ENCODE measurements at regions not wholly inside any gene's neighbourhood (a gene's known extent, or its start where the extent isn't known, plus 50 kb on each side); places are given as distances from the start of the nearest gene placed in this dataset.

GRCh38 chr2:128520340-128520739 lies 201.7 kb upstream of the HS6ST1 start:
- no peak overlapping the region for H3K4me3 ChIP-seq (replicated peaks in 1 of 2; ENCODE audit: low read depth in 2 of 2, low read length in 2 of 2)
- TF ChIP-seq, protein P1, sequence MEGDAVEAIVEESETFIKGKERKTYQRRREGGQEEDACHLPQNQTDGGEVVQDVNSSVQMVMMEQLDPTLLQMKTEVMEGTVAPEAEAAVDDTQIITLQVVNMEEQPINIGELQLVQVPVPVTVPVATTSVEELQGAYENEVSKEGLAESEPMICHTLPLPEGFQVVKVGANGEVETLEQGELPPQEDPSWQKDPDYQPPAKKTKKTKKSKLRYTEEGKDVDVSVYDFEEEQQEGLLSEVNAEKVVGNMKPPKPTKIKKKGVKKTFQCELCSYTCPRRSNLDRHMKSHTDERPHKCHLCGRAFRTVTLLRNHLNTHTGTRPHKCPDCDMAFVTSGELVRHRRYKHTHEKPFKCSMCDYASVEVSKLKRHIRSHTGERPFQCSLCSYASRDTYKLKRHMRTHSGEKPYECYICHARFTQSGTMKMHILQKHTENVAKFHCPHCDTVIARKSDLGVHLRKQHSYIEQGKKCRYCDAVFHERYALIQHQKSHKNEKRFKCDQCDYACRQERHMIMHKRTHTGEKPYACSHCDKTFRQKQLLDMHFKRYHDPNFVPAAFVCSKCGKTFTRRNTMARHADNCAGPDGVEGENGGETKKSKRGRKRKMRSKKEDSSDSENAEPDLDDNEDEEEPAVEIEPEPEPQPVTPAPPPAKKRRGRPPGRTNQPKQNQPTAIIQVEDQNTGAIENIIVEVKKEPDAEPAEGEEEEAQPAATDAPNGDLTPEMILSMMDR (IDR thresholded peaks at IDR 0.05; ENCODE audit: low read depth, low read length) = no peak
- DNase-seq (ENCODE audit: low read depth in 2 of 2) = no peak

- no peak overlapping the region for H3K4me3 ChIP-seq (replicated peaks in 1 of 2; ENCODE audit: low read depth in 2 of 2, low read length in 2 of 2)
- TF ChIP-seq, protein P1 (IDR thresholded peaks at IDR 0.05; ENCODE audit: low read depth, low read length) = no peak
- DNase-seq (ENCODE audit: low read depth in 2 of 2) = no peak
Observed at GRCh38 chr2:128520791-128521190, 202.1 kb upstream of the HS6ST1 start.

GRCh38 chr2:128521482-128521881 lies 202.8 kb upstream of the HS6ST1 start:
- TF ChIP-seq, protein P1 (IDR thresholded peaks at IDR 0.05; ENCODE audit: low read depth, low read length) = no peak
- H3K4me3 ChIP-seq (replicated peaks in 1 of 2; ENCODE audit: low read depth in 2 of 2, low read length in 2 of 2) = no peak overlapping the region
- DNase-seq (ENCODE audit: low read depth in 2 of 2) = no peak

- no peak overlapping the region for H3K4me3 ChIP-seq (replicated peaks in 1 of 2; ENCODE audit: low read depth in 2 of 2, low read length in 2 of 2)
- no peak for DNase-seq (ENCODE audit: low read depth in 2 of 2)
- TF ChIP-seq, protein P1 (IDR thresholded peaks at IDR 0.05; ENCODE audit: low read depth, low read length) = no peak
Observed at GRCh38 chr2:128522829-128523228, 204.2 kb upstream of the HS6ST1 start.

- DNase-seq (ENCODE audit: low read depth in 2 of 2) = no peak
Observed at GRCh38 chr2:128523457-128523856, 204.8 kb upstream of the HS6ST1 start.

DNA sequence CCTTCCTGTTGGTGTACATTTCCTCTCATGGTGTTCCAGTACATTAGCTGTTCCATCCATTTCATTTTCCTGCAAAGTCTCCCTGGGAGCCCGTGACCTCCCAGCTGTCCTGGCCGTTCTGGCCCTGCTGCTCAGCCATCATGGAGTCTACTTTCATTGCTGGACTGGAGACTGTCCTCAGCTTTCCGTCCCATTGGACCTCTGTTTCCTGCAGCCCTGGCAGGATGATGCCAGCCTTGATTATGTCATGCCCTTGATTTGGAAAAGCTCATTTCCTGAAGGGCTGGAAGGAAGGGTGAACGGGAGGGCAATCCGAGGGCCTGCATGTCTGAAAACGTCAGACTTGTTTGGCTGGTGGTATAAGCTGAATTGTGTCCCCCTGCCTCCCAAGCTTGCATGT lies 205.5 kb upstream of the HS6ST1 start:
- H3K4me3 ChIP-seq (replicated peaks in 1 of 2; ENCODE audit: low read depth in 2 of 2, low read length in 2 of 2) = no peak overlapping the region
- DNase-seq (ENCODE audit: low read depth in 2 of 2) = no peak
- TF ChIP-seq, protein P1 (IDR thresholded peaks at IDR 0.05; ENCODE audit: low read depth, low read length) = no peak

More at GRCh38 chr2:128523457-128523856, 204.8 kb upstream of the HS6ST1 start:
- no peak overlapping the region for H3K4me3 ChIP-seq (replicated peaks in 1 of 2; ENCODE audit: low read depth in 2 of 2, low read length in 2 of 2)
- TF ChIP-seq, protein P1 (IDR thresholded peaks at IDR 0.05; ENCODE audit: low read depth, low read length) = no peak

DNA sequence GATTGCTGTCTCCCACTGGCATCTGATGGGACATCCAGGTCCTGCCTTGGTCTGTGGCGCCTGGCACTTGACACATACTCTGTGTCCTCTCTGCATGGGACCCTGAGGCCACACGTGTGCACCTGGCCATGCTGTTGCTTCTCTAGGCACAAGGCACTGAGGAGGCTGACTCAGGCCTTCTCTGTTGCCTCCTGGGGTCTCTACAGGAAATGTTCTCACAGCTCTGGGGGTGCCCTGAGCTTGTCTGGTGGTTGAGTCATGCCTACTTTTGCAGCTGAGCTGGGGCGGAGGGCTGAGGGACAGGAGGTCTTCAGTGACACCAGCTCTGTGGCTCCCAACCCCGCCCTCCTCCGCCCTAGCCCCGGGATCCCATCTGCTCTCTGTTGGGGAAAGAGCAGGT lies 207.0 kb upstream of the HS6ST1 start:
- no peak overlapping the region for H3K4me3 ChIP-seq (replicated peaks in 1 of 2; ENCODE audit: low read depth in 2 of 2, low read length in 2 of 2)
- TF ChIP-seq, protein P1 (IDR thresholded peaks at IDR 0.05; ENCODE audit: low read depth, low read length) = no peak
- no peak for DNase-seq (ENCODE audit: low read depth in 2 of 2)
